GM19324 (cell line): ENCODE measurements at regions not wholly inside any gene's neighbourhood (a gene's known extent, or its start where the extent isn't known, plus 50 kb on each side); places are given as distances from the start of the nearest gene placed in this dataset.
"Not testable (repeated sequence)": the region's sequence is repeated elsewhere in the genome, so short reads cannot be mapped to it uniquely, and the experiment has no call there.

ENCODE experiments used
- ATAC-seq: cut with Tn5 transposase; IDR thresholded peaks from one replicate; pipeline ENCODE4 v1.9.1; 2021; ENCODE audit warnings: mild to moderate bottlenecking, moderate library complexity; ENCODE audit not compliant: unreplicated experiment, low FRiP score

DNA sequence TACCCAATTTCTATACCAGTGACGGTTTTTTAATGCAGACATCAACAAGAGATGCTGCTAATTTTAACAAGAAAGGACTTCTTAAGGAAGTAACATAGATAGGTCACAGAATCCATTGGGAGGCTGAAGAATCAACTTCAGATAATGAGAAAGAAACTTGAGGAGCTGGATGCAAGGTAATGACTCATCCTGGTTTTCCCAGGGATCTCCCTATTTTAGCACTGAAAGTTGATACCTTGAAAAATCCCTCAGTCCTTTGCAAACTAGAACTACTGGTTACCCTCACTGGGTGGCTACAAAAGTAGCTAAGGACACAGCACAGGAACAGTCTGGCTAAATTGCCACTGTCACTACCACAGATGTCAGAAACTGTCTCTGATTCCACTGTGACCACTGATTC is 561.9 kb downstream of the FLRT2 start:
- ATAC-seq, result no peak

- no peak for ATAC-seq
These were observed 558.2 kb downstream of the FLRT2 start for GRCh38 chr14:86088156-86088555.

GRCh38 chr14:86087377-86087776 is 557.4 kb downstream of the FLRT2 start:
- no peak for ATAC-seq

DNA sequence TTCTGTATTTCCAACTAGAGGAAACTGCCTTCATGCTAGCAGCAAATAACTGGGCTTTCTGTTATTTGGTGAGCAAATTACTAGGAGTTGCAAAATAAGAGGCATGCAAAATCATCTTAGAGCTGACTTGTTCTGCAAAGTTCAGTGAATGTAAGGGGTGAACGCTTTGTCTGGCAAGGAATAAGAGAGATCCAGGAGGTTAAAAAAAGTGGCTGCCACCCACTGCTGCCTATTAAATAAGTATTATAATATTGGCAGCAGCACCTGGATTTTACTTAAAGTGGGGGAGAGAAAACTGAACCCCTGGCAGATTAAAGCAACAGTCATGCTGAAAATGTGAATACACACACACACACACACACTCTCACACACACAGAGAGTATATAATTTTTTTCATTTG is 557.0 kb downstream of the FLRT2 start:
- ATAC-seq, result no peak

DNA sequence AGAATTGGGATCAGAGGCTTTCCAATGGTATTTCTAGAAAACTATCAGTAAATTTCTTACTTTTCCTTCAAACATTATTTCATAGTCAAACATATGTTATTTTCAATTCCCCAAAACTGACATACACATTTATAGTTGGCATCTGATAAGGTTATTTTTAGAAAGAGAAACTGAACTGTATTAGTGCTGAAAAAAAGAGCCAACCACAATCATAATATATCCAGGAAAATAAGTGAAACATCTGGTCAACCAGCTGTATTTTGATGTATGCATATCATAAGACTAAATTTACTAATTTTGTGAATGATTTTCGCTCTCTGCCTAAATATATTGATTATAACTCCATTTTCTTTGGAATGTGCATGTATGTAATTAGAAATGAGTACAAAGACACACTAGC is 554.2 kb downstream of the FLRT2 start:
- no peak for ATAC-seq

GRCh38 chr14:86083616-86084015 is 553.7 kb downstream of the FLRT2 start:
- no peak for ATAC-seq

GRCh38 chr14:86072116-86072894 is 542.4 kb downstream of the FLRT2 start:
- ATAC-seq, result no peak

GRCh38 chr14:86066651-86067050 is 536.7 kb downstream of the FLRT2 start:
- no peak for ATAC-seq

GRCh38 chr14:86065407-86065806 is 535.5 kb downstream of the FLRT2 start:
- ATAC-seq, result no peak

- ATAC-seq, result not testable (repeated sequence)
These were observed 534.7 kb downstream of the FLRT2 start for GRCh38 chr14:86064595-86064994.

DNA sequence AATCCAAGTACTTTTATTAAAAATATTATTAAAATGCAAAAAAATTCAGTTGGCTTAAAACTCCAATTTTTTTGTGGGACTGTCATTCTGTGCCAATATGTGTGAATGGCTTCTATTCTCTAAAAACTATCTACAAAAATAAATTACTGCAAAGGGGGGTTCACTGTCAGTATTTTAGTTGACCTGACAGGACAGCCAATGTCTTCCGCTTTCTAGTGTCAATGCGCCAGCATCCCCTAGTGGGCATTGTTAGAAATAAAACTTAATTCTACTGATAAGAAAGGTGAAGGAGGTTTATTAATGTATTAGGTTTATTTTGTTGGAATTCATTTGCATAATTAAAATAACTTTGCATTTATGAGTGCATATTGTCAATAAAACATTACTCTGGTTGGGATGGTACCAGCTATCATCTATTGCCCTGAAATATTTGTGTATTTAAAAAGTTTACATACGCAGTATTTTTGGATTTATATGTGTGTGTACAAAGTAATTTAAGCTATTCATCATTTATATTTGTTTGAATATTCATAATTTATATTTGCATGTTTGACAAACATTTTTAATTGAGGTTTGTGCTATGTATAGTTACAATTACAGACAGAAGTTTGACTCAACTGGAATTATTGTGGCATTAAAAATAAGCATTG is 527.2 kb downstream of the FLRT2 start:
- ATAC-seq, result no peak

GRCh38 chr14:86055512-86056075 is 525.6 kb downstream of the FLRT2 start:
- no peak for ATAC-seq

GRCh38 chr14:86052868-86053267 is 522.9 kb downstream of the FLRT2 start:
- ATAC-seq, result no peak

DNA sequence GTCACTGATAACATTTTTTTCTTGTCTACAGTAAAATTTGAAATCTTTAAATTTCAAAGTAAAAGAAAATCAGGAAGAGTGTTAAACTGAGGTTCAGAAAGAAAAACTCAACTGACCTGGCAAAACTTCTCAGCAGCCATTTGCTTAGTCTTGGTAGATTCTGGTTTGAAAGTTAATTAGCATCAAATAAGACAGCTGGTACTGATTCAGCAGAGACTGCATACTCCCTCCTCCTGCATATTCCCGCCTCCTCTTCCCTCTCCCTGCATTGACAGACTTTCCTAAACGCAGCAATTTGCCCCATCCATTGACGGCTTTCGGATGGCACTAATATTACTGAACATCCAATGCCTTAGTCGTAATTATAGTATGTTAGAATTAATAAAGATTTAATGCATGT is 520.8 kb downstream of the FLRT2 start:
- ATAC-seq, result no peak

- ATAC-seq, result no peak
These were observed 520.2 kb downstream of the FLRT2 start for GRCh38 chr14:86050072-86050683.

DNA sequence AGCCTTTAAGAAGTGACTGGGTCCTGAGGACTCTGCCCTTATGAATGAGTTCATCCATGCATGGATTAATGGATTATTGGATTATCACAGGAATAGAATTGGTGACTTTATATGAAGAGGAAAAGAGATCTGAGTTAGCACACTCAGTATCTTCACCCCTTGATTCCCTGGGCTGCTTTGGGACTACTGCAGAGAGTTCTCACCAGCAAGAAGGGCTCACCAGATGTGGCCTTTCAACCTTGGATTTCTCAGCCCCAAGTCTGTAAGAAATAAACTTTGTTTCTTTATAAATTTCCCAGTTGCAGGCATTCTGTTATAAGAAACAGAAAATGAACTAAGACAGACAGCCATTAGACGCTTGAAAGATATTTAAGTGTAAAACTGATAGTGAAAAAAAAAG is 509.2 kb downstream of the FLRT2 start:
- ATAC-seq, result no peak

GRCh38 chr14:86038387-86039042 is 508.6 kb downstream of the FLRT2 start:
- ATAC-seq, result peak; percentile 73

GRCh38 chr14:86035882-86036281 is 505.9 kb downstream of the FLRT2 start:
- no peak for ATAC-seq

- ATAC-seq, result no peak
These were observed 498.0 kb downstream of the FLRT2 start for GRCh38 chr14:86027990-86028389.

GRCh38 chr14:86027144-86027543 is 497.2 kb downstream of the FLRT2 start:
- no peak for ATAC-seq
